Stimulated activated CD4-positive, alpha-beta T cell treated with anti-CD3 and anti-CD28 coated beads, Interleukin-1b, Interleukin-23, amount 100 ng/mL, for 4 hours (primary cell): ENCODE measurements at regions not wholly inside any gene's neighbourhood (a gene's known extent, or its start where the extent isn't known, plus 50 kb on each side); places are given as distances from the start of the nearest gene placed in this dataset.

Source experiments
- DNase-seq, 2 donors: peaks; one replicate each; pipeline ENCODE4 v3.0.0-alpha.2; 2020; ENCODE audit warnings: low read depth in 2 of 2

GRCh38 chr2:144082327-144082726 is 437.6 kb downstream of the ZEB2 start:
- DNase-seq: no peak

DNA sequence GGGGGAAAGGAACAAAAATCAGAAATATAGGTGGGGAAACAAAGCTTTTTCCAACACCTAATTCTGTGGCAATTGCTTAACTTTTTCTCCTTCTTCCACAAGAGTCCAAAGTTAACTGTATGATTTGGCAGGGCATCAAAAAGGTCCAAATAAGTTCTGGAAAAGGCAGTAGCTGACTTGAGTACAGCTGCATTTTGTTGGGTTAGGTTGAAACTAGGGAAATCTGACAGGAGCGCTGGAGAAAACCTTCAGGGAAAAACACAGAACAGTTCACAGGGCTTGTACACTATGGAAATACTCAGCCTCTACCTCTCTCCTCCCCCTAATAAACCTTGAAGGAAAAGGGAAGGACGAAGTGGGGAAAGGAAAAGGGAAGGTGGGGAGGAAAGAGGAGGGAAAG is 438.6 kb downstream of the ZEB2 start:
- DNase-seq: no peak

DNA sequence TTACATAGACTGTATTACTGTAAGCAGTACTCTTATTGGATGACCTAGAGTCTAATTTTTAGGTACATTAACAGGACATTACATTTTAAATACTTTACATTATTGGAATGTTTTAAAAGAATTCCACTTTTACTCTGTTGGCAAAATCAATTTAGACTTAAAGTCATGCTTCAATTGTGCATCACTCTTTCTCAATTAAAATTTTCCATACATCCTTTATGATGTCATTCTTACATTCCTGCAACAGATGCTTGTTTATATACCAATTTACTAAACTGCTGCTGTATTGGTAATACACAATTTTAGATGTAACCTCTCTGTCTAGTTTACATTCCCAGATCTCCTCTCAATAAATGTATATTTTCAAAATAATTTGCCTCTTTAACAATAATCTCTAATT is 440.1 kb downstream of the ZEB2 start:
- DNase-seq: no peak

GRCh38 chr2:144078802-144079724 is 440.9 kb downstream of the ZEB2 start:
- no peak for DNase-seq

DNA sequence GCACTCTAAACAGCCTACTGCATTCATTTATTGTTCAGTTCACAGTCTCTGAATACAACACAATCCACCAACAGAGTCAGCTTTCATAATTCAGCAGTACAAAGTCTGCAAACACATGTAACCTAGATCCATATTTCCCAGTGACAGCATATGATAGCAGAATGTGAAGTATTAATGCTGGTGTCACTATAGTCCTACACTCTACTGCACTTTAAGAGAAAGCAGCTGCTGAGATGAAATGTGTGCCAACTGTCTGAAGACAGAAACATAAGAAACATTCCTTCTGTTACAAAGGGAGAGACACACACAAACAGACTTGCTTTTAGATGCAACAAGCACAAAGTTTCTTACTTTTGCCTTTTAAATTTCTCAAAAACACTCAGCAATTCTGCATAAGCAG is 441.8 kb downstream of the ZEB2 start:
- DNase-seq: no peak

DNA sequence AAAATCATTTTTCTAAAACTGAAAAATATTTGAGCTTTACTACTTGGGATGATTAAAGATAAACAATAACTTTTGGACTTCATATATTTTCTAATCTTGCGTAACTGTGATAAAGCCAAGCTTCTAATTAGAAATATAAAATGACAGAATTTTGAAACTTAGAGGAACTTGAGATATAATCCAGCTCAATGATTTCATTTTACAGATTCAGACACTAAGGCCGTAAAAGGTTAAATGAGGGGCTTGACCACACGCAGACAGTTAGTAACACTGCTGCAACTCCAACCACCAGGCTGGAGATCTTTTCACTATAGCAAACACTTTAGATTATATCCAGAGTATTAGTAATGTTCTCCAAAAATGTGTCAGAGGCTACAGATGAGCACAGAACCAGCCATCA is 445.5 kb downstream of the ZEB2 start:
- DNase-seq: no peak

GRCh38 chr2:144071461-144071860 is 448.5 kb downstream of the ZEB2 start:
- no peak for DNase-seq

DNA sequence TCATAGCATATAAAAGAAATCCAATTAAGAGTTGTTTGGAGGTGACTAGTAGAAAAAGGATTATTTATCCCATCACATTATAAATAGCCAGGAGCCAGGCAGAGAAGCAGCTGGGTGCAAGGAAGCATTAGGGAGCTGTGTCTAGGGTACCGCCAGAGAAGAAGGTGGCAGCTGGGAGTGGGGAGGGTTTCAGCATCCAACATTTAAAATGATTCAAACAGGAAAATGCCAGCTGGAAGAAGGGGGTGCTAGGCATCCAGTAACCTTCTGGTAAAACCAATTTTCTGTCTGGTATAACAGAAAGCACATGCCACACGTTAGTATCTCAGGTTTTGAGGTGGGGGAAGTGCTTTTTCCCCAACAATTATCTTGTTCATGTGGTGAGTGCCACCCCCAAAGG is 452.4 kb downstream of the ZEB2 start:
- no peak for DNase-seq

- DNase-seq: no peak
These were observed 456.3 kb downstream of the ZEB2 start for GRCh38 chr2:144063602-144064001.

- DNase-seq: no peak
These were observed 465.0 kb downstream of the ZEB2 start for GRCh38 chr2:144054911-144055310.

DNA sequence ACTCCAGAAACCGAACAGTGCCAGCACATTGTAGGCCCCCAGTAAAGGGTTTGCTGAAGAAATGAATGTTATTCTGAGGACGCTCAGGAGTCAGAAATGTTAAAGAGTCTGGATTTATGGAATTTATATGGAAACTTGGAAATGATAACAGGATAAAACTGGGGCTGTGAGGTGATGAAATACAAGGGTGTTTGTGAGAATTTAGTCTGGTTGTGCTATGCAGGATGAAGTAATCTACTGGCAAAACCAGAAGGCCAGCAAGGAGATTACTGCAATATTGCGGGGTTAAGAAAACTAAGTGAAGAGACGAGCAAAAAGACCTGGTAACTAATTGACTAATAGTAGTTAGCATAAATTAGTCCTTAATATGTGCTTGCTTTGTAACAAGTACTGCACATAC is 467.8 kb downstream of the ZEB2 start:
- DNase-seq: no peak

GRCh38 chr2:144049137-144049536 is 470.8 kb downstream of the ZEB2 start:
- no peak for DNase-seq

DNA sequence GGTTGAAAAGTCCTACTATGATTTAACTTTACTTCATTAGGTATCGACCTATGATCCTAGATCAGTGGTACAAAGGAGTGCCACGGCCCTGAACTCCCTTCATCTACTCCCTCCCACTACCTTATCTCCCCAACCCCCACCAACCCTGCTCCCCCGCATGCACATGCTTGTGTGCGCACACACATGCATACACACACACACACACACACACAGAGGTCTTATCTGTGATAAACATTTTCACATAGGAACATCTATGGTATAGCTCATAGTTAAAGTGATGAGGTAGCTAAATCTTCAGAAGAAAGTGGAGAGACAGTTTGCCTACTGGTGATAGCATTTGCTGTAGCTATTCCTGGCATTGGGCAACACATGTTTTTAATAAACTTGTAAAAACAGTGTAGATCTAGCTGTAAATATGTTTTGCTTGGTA is 471.3 kb downstream of the ZEB2 start:
- no peak for DNase-seq

DNA sequence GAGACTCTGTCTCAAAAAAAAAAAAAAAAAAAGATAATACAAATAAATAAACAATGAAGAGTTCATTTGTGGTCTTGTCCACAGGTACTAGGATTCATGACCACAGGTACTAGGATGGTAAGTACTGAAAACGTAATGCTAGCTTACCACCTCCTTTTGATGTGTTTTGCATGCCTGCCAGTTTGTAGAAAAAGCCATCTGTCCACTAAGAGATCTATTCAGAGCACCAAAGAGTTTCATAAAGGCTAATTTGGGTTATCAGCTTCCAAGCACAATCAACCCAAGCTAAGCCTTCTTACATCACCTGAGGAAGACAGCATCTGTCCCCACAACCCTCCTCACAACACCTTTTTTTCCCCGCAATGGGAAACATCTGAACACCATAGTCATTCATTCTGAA is 477.2 kb downstream of the ZEB2 start:
- no peak for DNase-seq

DNA sequence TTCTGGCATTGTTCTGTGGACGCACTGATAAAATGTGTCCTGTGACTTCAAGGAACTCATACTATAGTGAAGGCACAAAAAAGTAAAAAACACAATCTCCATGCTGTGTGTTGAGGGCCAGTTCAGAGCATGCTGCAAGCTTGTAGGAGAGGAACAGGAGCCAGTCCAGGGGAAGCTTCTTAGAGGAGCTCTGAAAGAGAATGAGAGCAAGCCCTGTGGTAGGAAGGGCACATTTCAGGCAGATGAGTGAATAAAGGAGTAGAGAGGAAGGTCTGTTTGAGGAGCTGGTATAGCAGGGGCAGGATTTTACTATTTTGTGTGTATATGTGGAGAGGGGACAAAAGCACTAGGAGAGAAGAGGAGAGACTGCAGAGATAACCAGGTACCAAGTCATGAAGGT is 478.3 kb downstream of the ZEB2 start:
- no peak for DNase-seq

DNA sequence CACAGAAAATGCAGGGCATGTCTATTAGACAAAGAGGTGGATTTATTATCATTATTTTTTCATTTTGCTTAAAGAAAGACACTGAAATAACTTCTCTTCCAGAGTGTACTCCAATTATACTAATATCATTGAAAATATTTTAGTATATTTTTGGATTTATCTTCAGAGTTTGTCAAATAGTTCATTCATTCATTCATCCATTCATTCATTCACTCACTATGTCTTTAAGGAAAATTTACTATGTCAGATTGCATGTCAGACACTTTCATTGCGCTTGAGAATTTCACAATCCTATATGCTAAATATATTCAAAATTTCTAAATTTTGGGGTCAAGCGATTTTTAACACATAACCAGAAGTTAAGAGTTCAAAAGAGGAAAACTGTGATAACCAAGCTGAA is 479.1 kb downstream of the ZEB2 start:
- no peak for DNase-seq

GRCh38 chr2:144032566-144032965 is 487.4 kb downstream of the ZEB2 start:
- no peak for DNase-seq

DNA sequence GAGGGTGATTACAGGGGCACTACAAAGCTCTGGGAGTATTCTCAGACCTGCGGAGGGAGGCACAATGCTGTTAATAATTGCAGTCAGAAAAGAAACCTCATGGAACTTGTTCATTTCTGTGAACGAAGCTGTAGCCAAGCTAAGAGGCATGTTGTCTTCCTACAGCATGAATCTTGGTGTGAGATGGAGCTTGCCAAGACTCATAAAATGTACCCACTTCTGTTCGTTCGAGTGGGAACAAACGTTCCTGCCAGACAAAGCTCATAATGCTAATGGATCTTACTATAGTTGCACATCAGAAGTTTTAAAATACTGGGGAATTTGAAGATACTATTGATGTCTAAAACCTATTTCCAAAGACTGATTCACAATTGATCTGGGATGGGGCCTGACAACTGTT is 489.1 kb downstream of the ZEB2 start:
- DNase-seq: no peak

DNA sequence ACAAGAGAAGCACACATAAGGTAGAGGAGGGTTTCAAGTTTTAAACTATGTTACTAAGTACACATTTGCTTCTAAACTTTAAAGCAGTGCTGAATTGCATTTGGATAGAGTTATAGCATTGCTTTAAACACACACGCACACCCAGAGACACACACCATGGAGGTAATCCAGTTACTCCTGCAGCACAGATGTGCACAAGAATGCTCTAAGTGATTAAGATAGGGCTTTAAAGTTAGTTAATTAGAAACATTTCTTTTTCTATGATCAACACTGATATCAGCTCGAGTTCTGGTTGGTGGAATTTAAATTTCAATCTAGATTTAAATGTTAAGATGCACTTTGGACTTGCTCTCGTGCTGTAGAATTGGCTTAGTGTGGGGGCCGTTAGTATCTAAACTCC is 492.3 kb downstream of the ZEB2 start:
- DNase-seq: no peak

GRCh38 chr2:144026753-144027152 is 493.2 kb downstream of the ZEB2 start:
- DNase-seq: no peak

DNA sequence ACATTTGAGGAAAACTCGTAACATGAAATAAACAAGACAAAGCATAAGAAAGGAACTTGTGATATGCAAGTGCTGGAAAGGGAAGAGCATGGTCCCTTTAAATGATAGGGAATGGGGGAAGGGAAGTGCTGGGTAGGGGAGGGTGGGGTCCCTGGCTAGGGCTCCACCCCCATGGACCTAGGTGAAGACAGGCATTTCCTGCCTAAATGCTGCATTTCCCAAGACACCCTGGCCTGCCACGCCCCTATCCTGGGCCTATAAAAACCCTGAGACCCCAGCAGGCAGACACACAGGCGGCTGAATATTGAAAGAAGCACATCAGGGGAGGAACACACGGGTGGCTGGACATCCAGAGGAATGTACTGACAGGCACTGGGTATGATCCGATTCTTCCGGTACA is 499.9 kb downstream of the ZEB2 start:
- DNase-seq: no peak

GRCh38 chr2:144015655-144016245 is 504.2 kb downstream of the ZEB2 start:
- DNase-seq: no peak

- DNase-seq: no peak
These were observed 504.9 kb downstream of the ZEB2 start for GRCh38 chr2:144015036-144015435.
